ENCODE measurements at regions not wholly inside any gene's neighbourhood (a gene's known extent, or its start where the extent isn't known, plus 50 kb on each side); places are given as distances from the start of the nearest gene placed in this dataset.
"Not testable (repeated sequence)": the region's sequence is repeated elsewhere in the genome, so short reads cannot be mapped to it uniquely, and the experiment has no call there.

GRCh38 chr7:131040467-131040932 lies 287.2 kb upstream of the MKLN1 start:
- peak; percentile 59 to 83 for DNase-seq (ENCODE audit: low read depth in 2 of 2)
- H3K4me3 ChIP-seq (replicated peaks in 1 of 4; ENCODE audit: control extremely low read depth in 1 of 4, insufficient read depth in 1 of 4, low read depth in 3 of 4, low read length in 4 of 4): no peak overlapping the region
- no peaks in the 10 kb centered on the region for H4K20me1 ChIP-seq (ENCODE audit: control insufficient read depth, extremely low read depth, insufficient read depth, low read length)
- H3K9ac ChIP-seq (ENCODE audit: insufficient read depth, low read length): no peak overlapping the region
- no peaks in the 10 kb centered on the region for H3K9me3 ChIP-seq (ENCODE audit: control insufficient read depth, insufficient read depth, low read depth, low read length)
- no peaks in the 10 kb centered on the region for H3K36me3 ChIP-seq (ENCODE audit: control insufficient read depth, insufficient read depth, low read length)
- no peak overlapping the region for H3K27ac ChIP-seq (ENCODE audit: insufficient read depth, low read length)
- TF ChIP-seq EZH2 (IDR thresholded peaks at IDR 0.05; ENCODE audit: low read length, missing control alignments): no peak
- TF ChIP-seq CTCF (conservative IDR thresholded peaks at IDR 0.05 in 1 of 2, IDR thresholded peaks at IDR 0.05 in 1 of 2; ENCODE audit: low read depth in 1 of 2, low read length in 2 of 2): peak; percentile 95 to 96
- peak overlapping the region; percentile 49 for H3K4me2 ChIP-seq (ENCODE audit: extremely low read depth, insufficient read depth, low read length)
- H3K4me1 ChIP-seq (ENCODE audit: control insufficient read depth, extremely low read depth, insufficient read depth, low read length): peaks cover 3% of the 10 kb centered on the region
- no peaks in the 10 kb centered on the region for H3K27me3 ChIP-seq (ENCODE audit: control insufficient read depth, insufficient read depth, low read length)
- H3K79me2 ChIP-seq (ENCODE audit: control insufficient read depth, insufficient read depth, low read length): peaks cover 56% of the 10 kb centered on the region
- H2AFZ ChIP-seq (ENCODE audit: low read length): no peak overlapping the region

GRCh38 chr7:131041012-131041695 lies 286.5 kb upstream of the MKLN1 start:
- H3K4me1 ChIP-seq (ENCODE audit: control insufficient read depth, extremely low read depth, insufficient read depth, low read length); H3K27ac ChIP-seq (ENCODE audit: insufficient read depth, low read length); H2AFZ ChIP-seq (ENCODE audit: low read length); H3K9ac ChIP-seq (ENCODE audit: insufficient read depth, low read length); H3K36me3 ChIP-seq (ENCODE audit: control insufficient read depth, insufficient read depth, low read length); H4K20me1 ChIP-seq (ENCODE audit: control insufficient read depth, extremely low read depth, insufficient read depth, low read length); H3K4me3 ChIP-seq (replicated peaks in 1 of 4; ENCODE audit: control extremely low read depth in 1 of 4, insufficient read depth in 1 of 4, low read depth in 3 of 4, low read length in 4 of 4); H3K27me3 ChIP-seq (ENCODE audit: control insufficient read depth, insufficient read depth, low read length); H3K4me2 ChIP-seq (ENCODE audit: extremely low read depth, insufficient read depth, low read length); H3K9me3 ChIP-seq (ENCODE audit: control insufficient read depth, insufficient read depth, low read depth, low read length); DNase-seq (ENCODE audit: low read depth in 2 of 2): not testable (repeated sequence)
- H3K79me2 ChIP-seq (ENCODE audit: control insufficient read depth, insufficient read depth, low read length): peaks cover 56% of the 10 kb centered on the region

GRCh38 chr7:131042269-131043160 lies 285.2 kb upstream of the MKLN1 start:
- no peak overlapping the region for H3K9ac ChIP-seq (ENCODE audit: insufficient read depth, low read length)
- peaks cover 3% of the 10 kb centered on the region for H3K4me1 ChIP-seq (ENCODE audit: control insufficient read depth, extremely low read depth, insufficient read depth, low read length)
- no peak overlapping the region for H3K4me2 ChIP-seq (ENCODE audit: extremely low read depth, insufficient read depth, low read length)
- no peak overlapping the region for H2AFZ ChIP-seq (ENCODE audit: low read length)
- no peak overlapping the region for H3K4me3 ChIP-seq (replicated peaks in 1 of 4; ENCODE audit: control extremely low read depth in 1 of 4, insufficient read depth in 1 of 4, low read depth in 3 of 4, low read length in 4 of 4)
- no peaks in the 10 kb centered on the region for H3K36me3 ChIP-seq (ENCODE audit: control insufficient read depth, insufficient read depth, low read length)
- H3K9me3 ChIP-seq (ENCODE audit: control insufficient read depth, insufficient read depth, low read depth, low read length): no peaks in the 10 kb centered on the region
- TF ChIP-seq CTCF (conservative IDR thresholded peaks at IDR 0.05 in 1 of 2, IDR thresholded peaks at IDR 0.05 in 1 of 2; ENCODE audit: low read depth in 1 of 2, low read length in 2 of 2) (no peak), EZH2 (IDR thresholded peaks at IDR 0.05; ENCODE audit: low read length, missing control alignments) (no peak)
- peaks cover 57% of the 10 kb centered on the region for H3K79me2 ChIP-seq (ENCODE audit: control insufficient read depth, insufficient read depth, low read length)
- DNase-seq (ENCODE audit: low read depth in 2 of 2): no peak
- no peaks in the 10 kb centered on the region for H4K20me1 ChIP-seq (ENCODE audit: control insufficient read depth, extremely low read depth, insufficient read depth, low read length)
- no peaks in the 10 kb centered on the region for H3K27me3 ChIP-seq (ENCODE audit: control insufficient read depth, insufficient read depth, low read length)
- no peak overlapping the region for H3K27ac ChIP-seq (ENCODE audit: insufficient read depth, low read length)
